ENCODE measurements at regions not wholly inside any gene's neighbourhood (a gene's known extent, or its start where the extent isn't known, plus 50 kb on each side); places are given as distances from the start of the nearest gene placed in this dataset.

DNA sequence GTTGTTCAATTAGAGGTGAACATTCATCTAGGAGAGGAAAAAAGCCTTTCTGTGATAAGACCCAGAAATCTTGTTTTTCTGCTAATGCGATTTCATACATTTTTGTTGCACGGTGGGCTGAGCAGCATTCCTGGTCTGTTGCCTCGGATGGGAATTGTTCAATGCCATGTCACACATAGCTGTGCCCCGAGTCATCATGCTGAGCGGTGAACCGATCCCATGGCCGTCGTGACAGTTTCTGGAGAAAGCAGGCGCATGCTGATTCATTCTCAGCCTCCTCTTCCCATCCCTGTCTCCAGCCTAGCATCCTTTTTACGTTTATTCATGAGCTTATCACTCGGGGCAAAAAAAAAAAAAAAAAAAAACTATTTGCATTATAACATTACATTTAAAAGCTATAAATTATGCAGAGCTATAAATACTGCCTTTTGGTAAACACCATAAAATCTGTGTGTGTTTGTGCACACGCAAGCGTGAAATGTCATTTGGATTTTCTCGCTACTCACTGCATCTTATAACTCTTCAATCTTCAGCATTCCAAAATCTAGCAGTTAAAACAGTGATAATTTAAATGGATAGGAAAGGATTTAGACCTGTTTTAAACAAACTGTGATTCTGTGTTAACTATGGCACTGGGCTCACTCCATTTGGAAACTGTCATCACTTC lies 58.9 kb upstream of the IFNGR1 start:
- TF ChIP-seq POLR2A (IDR thresholded peaks at IDR 0.05): no peak
- TF ChIP-seq, protein P1, sequence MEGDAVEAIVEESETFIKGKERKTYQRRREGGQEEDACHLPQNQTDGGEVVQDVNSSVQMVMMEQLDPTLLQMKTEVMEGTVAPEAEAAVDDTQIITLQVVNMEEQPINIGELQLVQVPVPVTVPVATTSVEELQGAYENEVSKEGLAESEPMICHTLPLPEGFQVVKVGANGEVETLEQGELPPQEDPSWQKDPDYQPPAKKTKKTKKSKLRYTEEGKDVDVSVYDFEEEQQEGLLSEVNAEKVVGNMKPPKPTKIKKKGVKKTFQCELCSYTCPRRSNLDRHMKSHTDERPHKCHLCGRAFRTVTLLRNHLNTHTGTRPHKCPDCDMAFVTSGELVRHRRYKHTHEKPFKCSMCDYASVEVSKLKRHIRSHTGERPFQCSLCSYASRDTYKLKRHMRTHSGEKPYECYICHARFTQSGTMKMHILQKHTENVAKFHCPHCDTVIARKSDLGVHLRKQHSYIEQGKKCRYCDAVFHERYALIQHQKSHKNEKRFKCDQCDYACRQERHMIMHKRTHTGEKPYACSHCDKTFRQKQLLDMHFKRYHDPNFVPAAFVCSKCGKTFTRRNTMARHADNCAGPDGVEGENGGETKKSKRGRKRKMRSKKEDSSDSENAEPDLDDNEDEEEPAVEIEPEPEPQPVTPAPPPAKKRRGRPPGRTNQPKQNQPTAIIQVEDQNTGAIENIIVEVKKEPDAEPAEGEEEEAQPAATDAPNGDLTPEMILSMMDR (IDR thresholded peaks at IDR 0.05 in 4 of 5, conservative IDR thresholded peaks at IDR 0.05 in 1 of 5): no peak

Measured in gastrocnemius medialis (tissue), 4 donors.